ENCODE measurements at regions not wholly inside any gene's neighbourhood (a gene's known extent, or its start where the extent isn't known, plus 50 kb on each side); places are given as distances from the start of the nearest gene placed in this dataset.

DNA sequence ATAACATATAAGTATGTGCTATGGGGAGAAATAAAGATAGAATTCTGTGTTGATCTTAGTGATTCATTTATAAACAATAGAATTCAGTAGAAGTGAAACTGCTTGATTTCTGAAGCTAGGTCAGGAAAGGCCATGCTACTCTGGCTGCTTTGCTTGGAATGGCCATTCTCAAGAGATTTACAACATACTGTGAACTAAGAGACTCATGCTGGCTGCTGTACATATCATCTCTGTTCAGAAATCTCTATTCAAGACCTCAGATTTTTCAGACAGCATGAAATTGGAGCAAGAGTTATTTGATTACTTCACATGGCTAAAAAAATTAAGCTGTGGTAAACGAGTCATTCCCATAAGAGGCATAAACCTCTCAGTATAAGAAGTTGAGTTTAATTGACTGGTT lies 662.6 kb downstream of the BCKDHB start:
- TF ChIP-seq EZH2 (IDR thresholded peaks at IDR 0.05) (no peak), POLR2AphosphoS5 (IDR thresholded peaks at IDR 0.05; ENCODE audit: borderline replicate concordance, low read depth, low read length) (no peak), FOXP2 (optimal IDR thresholded peaks at IDR 0.05; ENCODE audit: control extremely low read depth, extremely low read length, insufficient read depth) (no peak)
